HUES6 (cell line): ENCODE measurements at regions not wholly inside any gene's neighbourhood (a gene's known extent, or its start where the extent isn't known, plus 50 kb on each side); places are given as distances from the start of the nearest gene placed in this dataset.

ENCODE experiments used
- H3K27ac ChIP-seq: 2 replicates; pipeline ENCODE4 v1.7.0; 2013; ENCODE audit warnings: low read depth, mild to moderate bottlenecking, low read length, inconsistent platforms
- H3K27me3 ChIP-seq: 2 replicates; pipeline ENCODE4 v1.6.1; 2013; ENCODE audit warnings: low read length; ENCODE audit not compliant: control insufficient read depth, insufficient read depth
- H3K36me3 ChIP-seq: 2 replicates; pipeline ENCODE4 v1.6.1; 2013; ENCODE audit warnings: low read length; ENCODE audit not compliant: control insufficient read depth, insufficient read depth
- H3K4me1 ChIP-seq: 2 replicates; pipeline ENCODE4 v1.6.1; 2013; ENCODE audit warnings: low read length; ENCODE audit not compliant: control insufficient read depth, insufficient read depth
- H3K4me3 ChIP-seq: 2 replicates; pipeline ENCODE4 v1.5.1; 2013; ENCODE audit warnings: low read depth, low read length
- H3K9ac ChIP-seq: one replicate; pipeline ENCODE4 v1.6.1; 2013; ENCODE audit warnings: mild to moderate bottlenecking, low read length
- H3K9me3 ChIP-seq: 2 replicates; pipeline ENCODE4 v1.6.1; 2013; ENCODE audit warnings: low read depth, low read length; ENCODE audit not compliant: control insufficient read depth, insufficient read depth

DNA sequence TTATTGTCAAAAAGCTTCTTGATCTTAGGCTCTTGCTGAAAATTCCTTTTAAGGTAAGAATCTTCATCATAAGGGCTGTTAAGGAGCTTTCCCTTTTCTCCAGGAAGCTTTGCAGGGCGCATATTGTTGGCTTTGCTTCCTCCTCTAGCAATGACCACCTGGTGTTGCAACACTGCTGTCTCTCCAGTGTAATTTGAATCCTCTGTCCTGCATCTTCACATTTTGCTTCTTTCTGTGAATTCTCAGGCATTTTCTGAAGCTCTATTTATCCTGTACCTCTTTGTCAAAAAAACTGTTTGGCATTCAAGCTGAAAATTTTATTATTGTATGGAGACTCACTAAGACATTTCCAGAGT is 533.1 kb upstream of the CHAC2 start:
- Histone ChIP-seq H3K4me3 (no peak overlapping the region), H3K27me3 (no peaks in the 10 kb centered on the region), H3K9ac (no peak overlapping the region), H3K4me1 (peaks cover 20% of the 10 kb centered on the region), H3K27ac (no peak overlapping the region), H3K9me3 (no peaks in the 10 kb centered on the region), H3K36me3 (no peaks in the 10 kb centered on the region)

GRCh38 chr2:53233759-53234547 is 533.7 kb upstream of the CHAC2 start:
- Histone ChIP-seq H3K9ac (no peak overlapping the region), H3K4me1 (peaks cover 20% of the 10 kb centered on the region), H3K27ac (no peak overlapping the region), H3K36me3 (no peaks in the 10 kb centered on the region), H3K4me3 (no peak overlapping the region), H3K9me3 (no peaks in the 10 kb centered on the region), H3K27me3 (no peaks in the 10 kb centered on the region)

- Histone ChIP-seq H3K9me3 (no peaks in the 10 kb centered on the region), H3K27ac (no peak overlapping the region), H3K9ac (no peak overlapping the region), H3K27me3 (no peaks in the 10 kb centered on the region), H3K4me1 (peaks cover 20% of the 10 kb centered on the region), H3K36me3 (no peaks in the 10 kb centered on the region), H3K4me3 (no peak overlapping the region)
Observed at GRCh38 chr2:53231908-53232307, 535.7 kb upstream of the CHAC2 start.

- Histone ChIP-seq H3K9ac (no peak overlapping the region), H3K9me3 (no peaks in the 10 kb centered on the region), H3K27ac (no peak overlapping the region), H3K4me1 (peaks cover 20% of the 10 kb centered on the region), H3K4me3 (no peak overlapping the region), H3K27me3 (no peaks in the 10 kb centered on the region), H3K36me3 (no peaks in the 10 kb centered on the region)
Observed at GRCh38 chr2:53230691-53231090, 536.9 kb upstream of the CHAC2 start.

DNA sequence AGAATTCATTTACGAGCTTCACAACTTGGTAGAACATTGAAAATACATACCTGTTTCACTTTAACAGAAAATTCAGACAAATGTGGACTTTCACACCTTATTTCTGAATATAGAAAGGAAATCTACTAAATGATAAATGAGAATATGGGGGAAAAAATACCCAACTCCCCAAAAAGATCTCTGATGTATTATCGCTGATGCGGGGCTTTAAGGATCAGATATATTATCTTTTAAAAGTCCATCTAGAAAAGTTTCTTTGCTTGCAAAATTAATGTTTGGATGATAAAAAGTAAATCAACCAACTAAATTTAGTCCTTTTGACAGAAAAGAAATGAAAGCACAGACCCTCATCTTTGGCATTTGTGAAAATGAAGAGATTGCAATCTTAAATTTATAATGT is 540.1 kb upstream of the CHAC2 start:
- H3K9me3 ChIP-seq, result no peaks in the 10 kb centered on the region
- no peak overlapping the region for H3K27ac ChIP-seq
- no peak overlapping the region for H3K4me3 ChIP-seq
- no peaks in the 10 kb centered on the region for H3K27me3 ChIP-seq
- no peaks in the 10 kb centered on the region for H3K36me3 ChIP-seq
- 0 out of 2 replicates have a peak, but pooled peaks cover 3% of the 10 kb centered on the region for H3K4me1 ChIP-seq
- H3K9ac ChIP-seq, result no peak overlapping the region

GRCh38 chr2:53220969-53221368 is 546.6 kb upstream of the CHAC2 start:
- Histone ChIP-seq H3K9ac (no peak overlapping the region), H3K4me1 (no peaks in the 10 kb centered on the region), H3K27me3 (no peaks in the 10 kb centered on the region), H3K27ac (no peak overlapping the region), H3K4me3 (no peak overlapping the region), H3K9me3 (0 out of 2 replicates have a peak, but pooled peaks cover 3% of the 10 kb centered on the region), H3K36me3 (no peaks in the 10 kb centered on the region)

DNA sequence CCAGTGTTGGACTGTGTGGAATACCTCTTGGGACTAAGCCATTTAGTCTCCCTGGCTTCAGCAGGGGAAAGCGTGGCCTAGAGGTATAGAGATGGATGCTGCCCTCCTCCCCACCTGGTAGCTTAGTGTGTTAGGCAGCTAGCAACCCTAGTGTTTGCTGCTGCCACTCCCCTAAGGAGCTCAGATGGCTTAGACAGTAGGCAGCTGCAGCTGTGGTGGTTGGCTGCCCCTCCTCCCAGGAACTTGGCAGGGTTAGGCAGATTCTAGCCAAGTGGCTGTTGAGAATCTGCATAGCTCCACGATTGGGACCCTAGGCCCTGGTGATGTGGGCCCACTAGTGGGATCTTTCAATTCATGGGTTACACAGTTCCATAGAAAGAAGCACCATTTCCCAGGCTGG is 550.4 kb upstream of the CHAC2 start:
- Histone ChIP-seq H3K4me1 (no peaks in the 10 kb centered on the region), H3K4me3 (no peak overlapping the region), H3K27ac (no peak overlapping the region), H3K9me3 (0 out of 2 replicates have a peak, but pooled peaks cover 3% of the 10 kb centered on the region), H3K9ac (no peak overlapping the region), H3K27me3 (no peaks in the 10 kb centered on the region), H3K36me3 (no peaks in the 10 kb centered on the region)

DNA sequence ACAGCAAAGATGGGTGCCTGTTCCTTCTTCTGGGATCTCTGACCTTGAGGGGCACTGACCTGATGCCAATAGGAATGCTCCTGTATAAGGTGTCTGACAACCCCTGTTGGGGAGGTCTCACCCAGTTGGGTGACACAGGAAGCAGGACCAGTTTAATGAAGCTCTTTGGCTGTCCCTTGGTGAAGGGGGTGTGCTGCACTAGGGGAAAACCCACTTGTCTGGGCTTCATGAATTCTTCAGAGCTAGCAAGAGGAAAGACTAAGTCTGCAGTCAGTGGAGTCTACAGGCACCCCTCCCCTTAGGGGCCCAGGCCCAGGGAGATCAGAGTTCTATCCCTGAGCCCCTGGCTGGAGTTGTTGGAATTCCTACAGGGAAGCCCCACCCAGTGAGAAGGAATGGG is 550.8 kb upstream of the CHAC2 start:
- Histone ChIP-seq H3K4me1 (no peaks in the 10 kb centered on the region), H3K4me3 (no peak overlapping the region), H3K9ac (no peak overlapping the region), H3K27me3 (no peaks in the 10 kb centered on the region), H3K36me3 (no peaks in the 10 kb centered on the region), H3K9me3 (0 out of 2 replicates have a peak, but pooled peaks cover 3% of the 10 kb centered on the region), H3K27ac (no peak overlapping the region)

DNA sequence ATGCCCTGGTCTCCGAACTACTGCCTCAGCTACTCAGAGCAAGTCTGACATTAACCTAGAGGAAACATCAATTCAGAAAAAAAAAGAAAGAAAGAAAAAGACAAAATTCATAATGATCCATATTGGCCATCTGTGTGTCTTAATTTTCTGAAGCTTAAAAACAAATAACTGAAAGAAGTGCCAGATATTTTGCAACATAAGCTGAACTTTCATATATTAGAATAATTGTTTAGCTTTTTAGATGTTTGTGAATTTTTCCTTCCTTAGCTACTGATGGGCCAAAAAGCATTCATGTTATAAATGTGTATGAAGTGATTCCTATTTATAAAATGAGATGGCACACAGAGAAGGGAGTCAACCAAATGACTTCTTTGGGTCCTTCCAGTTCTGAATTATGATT is 555.0 kb upstream of the CHAC2 start:
- Histone ChIP-seq H3K36me3 (no peaks in the 10 kb centered on the region), H3K9me3 (0 out of 2 replicates have a peak, but pooled peaks cover 2% of the 10 kb centered on the region), H3K9ac (no peak overlapping the region), H3K4me3 (no peak overlapping the region), H3K27me3 (no peaks in the 10 kb centered on the region), H3K27ac (no peak overlapping the region), H3K4me1 (peaks cover 3% of the 10 kb centered on the region; the same call in 1 of the 2 replicates)

DNA sequence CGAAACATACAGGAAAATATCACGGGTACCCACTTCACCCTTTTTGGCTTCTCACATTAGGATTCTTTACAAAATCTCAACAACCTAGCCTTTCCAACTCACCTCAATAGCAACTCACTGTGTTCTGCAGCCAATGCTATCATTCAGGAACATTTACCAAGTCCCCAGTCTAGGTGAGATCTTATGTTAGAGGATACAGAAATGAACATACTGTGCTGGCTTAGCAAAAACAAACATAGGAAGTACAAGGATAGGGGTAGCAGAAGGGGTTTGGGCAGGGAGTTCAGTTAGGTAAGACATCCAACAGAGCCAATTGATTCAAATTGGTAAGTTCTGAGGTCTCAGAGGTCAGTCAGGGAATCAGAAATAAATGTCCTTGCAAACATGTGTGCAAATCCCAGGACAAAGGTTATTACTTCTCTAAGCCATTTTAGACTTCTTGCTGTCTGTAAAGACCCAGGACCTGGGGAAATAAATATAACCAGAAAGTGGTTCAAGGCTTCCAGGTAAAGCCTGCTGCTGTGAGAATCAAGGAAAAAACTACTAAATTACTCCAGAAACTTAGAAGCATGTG is 556.3 kb upstream of the CHAC2 start:
- Histone ChIP-seq H3K27ac (no peak overlapping the region), H3K9ac (no peak overlapping the region), H3K27me3 (no peaks in the 10 kb centered on the region), H3K9me3 (no peaks in the 10 kb centered on the region), H3K36me3 (no peaks in the 10 kb centered on the region), H3K4me1 (peaks cover 3% of the 10 kb centered on the region; the same call in 1 of the 2 replicates), H3K4me3 (no peak overlapping the region)

- Histone ChIP-seq H3K27ac (no peak overlapping the region), H3K27me3 (no peaks in the 10 kb centered on the region), H3K36me3 (no peaks in the 10 kb centered on the region), H3K4me1 (peaks cover 3% of the 10 kb centered on the region; the same call in 1 of the 2 replicates), H3K9ac (no peak overlapping the region), H3K9me3 (no peaks in the 10 kb centered on the region), H3K4me3 (no peak overlapping the region)
Observed at GRCh38 chr2:53210538-53210937, 557.1 kb upstream of the CHAC2 start.
